AG09309 (cell line): ENCODE measurements at regions not wholly inside any gene's neighbourhood (a gene's known extent, or its start where the extent isn't known, plus 50 kb on each side); places are given as distances from the start of the nearest gene placed in this dataset.
"Not testable (repeated sequence)": the region's sequence is repeated elsewhere in the genome, so short reads cannot be mapped to it uniquely, and the experiment has no call there.

Experiments used
- DNase-seq: peaks from one replicate; pipeline ENCODE4 v3.0.0-alpha.2; 2010; ENCODE audit warnings: low read depth
- H3K4me3 ChIP-seq: 2 replicates; pipeline ENCODE4 v1.5.1; 2011; ENCODE audit warnings: mild to moderate bottlenecking, low read depth, low read length, moderate library complexity; ENCODE audit not compliant: control insufficient read depth
- TF ChIP-seq, protein P1 (sequence below): IDR thresholded peaks from 2 replicates; pipeline ENCODE4 v1.5.1; 2011; ENCODE audit warnings: mild to moderate bottlenecking, low read depth, low read length, inconsistent platforms; ENCODE audit not compliant: insufficient read depth, control insufficient read depth; ENCODE audit errors: missing control alignments

GRCh38 chr12:92384571-92384970, 238.9 kb upstream of the BTG1 start:
- DNase-seq: no peak
- H3K4me3 ChIP-seq: no peak overlapping the region
- TF ChIP-seq, protein P1, sequence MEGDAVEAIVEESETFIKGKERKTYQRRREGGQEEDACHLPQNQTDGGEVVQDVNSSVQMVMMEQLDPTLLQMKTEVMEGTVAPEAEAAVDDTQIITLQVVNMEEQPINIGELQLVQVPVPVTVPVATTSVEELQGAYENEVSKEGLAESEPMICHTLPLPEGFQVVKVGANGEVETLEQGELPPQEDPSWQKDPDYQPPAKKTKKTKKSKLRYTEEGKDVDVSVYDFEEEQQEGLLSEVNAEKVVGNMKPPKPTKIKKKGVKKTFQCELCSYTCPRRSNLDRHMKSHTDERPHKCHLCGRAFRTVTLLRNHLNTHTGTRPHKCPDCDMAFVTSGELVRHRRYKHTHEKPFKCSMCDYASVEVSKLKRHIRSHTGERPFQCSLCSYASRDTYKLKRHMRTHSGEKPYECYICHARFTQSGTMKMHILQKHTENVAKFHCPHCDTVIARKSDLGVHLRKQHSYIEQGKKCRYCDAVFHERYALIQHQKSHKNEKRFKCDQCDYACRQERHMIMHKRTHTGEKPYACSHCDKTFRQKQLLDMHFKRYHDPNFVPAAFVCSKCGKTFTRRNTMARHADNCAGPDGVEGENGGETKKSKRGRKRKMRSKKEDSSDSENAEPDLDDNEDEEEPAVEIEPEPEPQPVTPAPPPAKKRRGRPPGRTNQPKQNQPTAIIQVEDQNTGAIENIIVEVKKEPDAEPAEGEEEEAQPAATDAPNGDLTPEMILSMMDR: no peak

- H3K4me3 ChIP-seq: no peak overlapping the region
- TF ChIP-seq, protein P1: no peak
- DNase-seq: no peak
Observed at GRCh38 chr12:92382383-92382878, 236.8 kb upstream of the BTG1 start.

DNA sequence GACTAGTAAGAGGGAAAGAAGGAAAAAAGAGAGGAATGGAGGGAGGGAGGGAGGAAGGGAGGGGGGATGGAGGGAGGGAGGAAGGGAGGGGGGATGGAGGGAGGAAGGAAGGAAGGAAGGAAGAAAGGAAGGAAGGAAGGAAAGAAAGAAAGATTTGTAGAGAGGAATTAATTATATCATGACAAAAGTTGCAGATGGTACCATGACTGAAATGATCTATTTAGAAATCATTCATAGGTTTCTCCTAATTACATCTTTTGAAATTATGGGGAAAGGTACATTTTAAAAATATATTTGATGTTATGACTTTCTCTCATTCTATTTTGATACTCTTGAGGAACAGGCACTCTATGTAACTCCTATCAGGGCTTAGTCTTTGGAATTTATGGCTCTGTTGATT, 236.2 kb upstream of the BTG1 start:
- no peak overlapping the region for H3K4me3 ChIP-seq
- DNase-seq: no peak
- TF ChIP-seq, protein P1: no peak

- no peak for DNase-seq
- TF ChIP-seq, protein P1: no peak
- H3K4me3 ChIP-seq: no peak overlapping the region
Observed at GRCh38 chr12:92378682-92379479, 233.2 kb upstream of the BTG1 start.

DNA sequence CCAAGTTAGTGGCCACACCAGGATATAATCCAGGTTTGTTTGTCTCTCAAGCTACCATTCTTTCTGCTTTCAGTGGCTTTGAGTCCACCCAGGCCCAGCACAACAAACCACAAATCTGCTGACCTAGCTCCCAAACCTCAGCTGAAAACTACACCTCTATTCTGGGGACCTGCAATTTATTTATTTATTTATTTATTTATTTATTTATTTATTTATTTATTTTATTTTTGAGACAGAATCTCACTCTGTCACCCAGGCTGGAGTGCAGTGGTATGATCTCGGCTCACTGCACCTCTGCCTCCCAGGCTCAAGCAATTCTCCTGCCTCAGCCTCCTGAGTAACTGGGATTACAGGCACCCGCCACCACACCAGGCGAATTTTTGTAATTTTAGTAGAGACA, 229.9 kb upstream of the BTG1 start:
- H3K4me3 ChIP-seq, DNase-seq: not testable (repeated sequence)

DNA sequence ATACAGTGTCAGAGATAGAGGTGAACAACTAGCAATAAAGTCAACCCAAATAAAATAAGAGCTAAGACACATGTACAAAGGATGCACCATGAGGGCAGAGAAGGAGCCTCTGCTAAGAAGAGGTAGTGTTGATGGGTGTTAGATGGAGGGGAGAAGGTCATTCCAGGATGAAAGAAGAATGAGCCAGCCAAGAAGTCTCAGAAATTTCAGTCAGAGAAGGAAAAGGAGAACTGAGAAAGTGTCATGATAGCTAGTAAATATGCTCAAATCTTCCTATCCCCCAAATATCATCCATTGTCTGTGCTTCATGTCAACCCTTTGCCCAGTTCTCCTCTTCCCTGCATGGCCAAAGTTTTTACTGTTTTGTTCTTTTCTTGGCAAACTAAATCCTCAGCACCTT, 225.2 kb upstream of the BTG1 start:
- TF ChIP-seq, protein P1: no peak
- no peak overlapping the region for H3K4me3 ChIP-seq
- no peak for DNase-seq

DNA sequence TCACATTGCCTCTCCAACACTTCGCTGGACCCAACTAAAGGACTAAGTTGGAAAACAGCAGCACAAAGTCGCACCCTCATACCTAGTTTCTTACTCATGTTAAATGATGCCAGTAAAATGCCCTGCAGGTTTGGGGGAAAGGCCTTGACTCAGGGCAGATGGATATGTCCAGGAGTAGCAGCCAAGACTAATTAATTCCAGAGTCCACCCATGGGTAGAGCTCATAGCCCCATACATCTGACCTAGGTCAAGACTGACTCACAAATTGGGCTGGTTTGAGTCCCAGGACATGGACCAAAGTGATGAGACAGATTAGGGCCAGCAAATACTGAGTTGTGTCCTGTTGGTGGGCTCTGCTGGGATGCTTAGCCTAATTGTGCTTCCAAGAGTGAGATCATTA, 224.0 kb upstream of the BTG1 start:
- TF ChIP-seq, protein P1: no peak
- peak; percentile 55 for DNase-seq
- H3K4me3 ChIP-seq: no peak overlapping the region
